HG03103 (cell line): ENCODE measurements at regions not wholly inside any gene's neighbourhood (a gene's known extent, or its start where the extent isn't known, plus 50 kb on each side); places are given as distances from the start of the nearest gene placed in this dataset.

Source experiments
- ATAC-seq: cut with Tn5 transposase; IDR thresholded peaks from one replicate; pipeline ENCODE4 v1.9.1; 2021; ENCODE audit warnings: low read depth; ENCODE audit not compliant: unreplicated experiment

GRCh38 chr1:108016451-108016920 lies 51.5 kb upstream of the VAV3 start:
- ATAC-seq, result no peak
